Right renal cortex interstitium (tissue), 3 donors: ENCODE measurements at regions not wholly inside any gene's neighbourhood (a gene's known extent, or its start where the extent isn't known, plus 50 kb on each side); places are given as distances from the start of the nearest gene placed in this dataset.
"Not testable (repeated sequence)": the region's sequence is repeated elsewhere in the genome, so short reads cannot be mapped to it uniquely, and the experiment has no call there.

Experiments
- DNase-seq, 3 donors: peaks; one replicate each; pipeline ENCODE4 v3.0.0-alpha.2; 2013; ENCODE audit warnings: low read depth in 3 of 3, low spot score in 2 of 3

DNA sequence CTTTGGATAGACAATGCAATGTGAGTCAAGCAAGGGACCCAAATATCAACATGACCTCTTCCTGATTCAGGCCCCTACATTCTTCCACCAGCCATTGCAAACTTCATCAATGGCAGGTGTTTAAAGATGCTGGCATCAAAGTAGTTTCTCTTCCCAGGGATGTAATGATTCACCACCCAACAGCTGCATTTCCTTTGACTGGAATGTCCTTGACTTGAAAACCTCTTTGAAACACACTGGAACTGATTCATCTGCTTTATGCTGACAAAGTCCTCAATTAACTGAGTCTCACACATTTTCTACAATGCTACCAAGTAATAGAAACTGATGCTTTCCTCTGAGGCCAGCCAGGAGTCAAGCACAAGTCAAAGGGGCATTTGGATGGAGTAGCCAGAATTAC is 385.5 kb downstream of the GBE1 start:
- DNase-seq = no peak

DNA sequence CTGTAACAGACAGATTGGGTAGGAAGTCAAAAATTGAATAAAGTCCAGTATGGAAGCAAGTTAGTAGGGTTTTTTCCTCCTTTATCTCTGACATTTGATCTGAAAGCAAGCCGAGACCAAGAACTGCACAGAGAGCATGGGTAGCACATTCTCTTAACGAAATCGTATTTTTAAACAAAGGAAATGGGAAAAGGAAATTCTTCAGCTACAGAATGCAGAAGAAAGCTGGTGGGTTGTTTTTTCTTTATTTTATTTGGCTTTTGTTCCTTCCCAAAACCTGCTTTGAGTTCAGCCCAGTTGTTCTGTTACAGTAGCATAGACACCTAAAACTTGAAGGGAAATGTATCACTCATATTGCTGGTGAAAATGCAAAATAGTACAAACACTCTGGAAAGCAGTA is 397.0 kb downstream of the GBE1 start:
- no peak for DNase-seq

DNA sequence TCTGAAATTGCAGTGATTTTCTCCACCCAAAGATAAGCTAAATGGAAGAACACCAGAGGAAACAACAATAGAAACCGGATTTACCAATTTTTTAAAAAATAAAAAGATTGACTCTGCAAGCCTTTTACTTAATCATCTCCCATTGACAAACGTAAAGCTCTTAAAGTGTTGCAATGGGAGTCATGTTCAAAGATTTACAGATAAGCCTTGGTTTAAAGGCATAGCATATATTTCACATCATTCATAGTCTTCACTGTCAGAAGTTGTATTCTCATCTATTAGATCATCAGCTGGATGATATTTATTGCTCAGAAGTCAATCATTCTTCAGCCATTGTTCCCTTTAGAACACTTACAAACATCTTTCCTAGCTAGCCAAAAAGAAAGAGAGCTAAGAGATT is 397.6 kb downstream of the GBE1 start:
- DNase-seq = no peak

DNA sequence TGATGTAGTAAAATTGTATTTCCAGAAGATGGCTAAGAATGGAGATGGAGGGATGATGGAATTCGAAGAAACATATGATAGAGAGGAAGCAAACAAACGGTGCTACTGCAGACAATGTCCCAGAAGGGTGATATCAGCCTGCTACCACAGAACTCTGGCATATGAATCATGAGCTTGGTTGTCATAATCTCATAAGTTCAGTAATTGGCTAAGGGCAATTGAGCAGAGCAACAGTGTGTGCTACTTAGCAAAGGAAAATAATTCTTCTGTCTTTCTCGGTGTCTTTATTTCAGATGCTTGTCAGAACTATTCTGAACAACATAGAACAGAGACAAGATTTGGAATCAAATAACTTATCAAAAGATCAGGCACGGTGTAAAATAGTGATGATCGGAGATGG is 407.3 kb downstream of the GBE1 start:
- no peak for DNase-seq

DNA sequence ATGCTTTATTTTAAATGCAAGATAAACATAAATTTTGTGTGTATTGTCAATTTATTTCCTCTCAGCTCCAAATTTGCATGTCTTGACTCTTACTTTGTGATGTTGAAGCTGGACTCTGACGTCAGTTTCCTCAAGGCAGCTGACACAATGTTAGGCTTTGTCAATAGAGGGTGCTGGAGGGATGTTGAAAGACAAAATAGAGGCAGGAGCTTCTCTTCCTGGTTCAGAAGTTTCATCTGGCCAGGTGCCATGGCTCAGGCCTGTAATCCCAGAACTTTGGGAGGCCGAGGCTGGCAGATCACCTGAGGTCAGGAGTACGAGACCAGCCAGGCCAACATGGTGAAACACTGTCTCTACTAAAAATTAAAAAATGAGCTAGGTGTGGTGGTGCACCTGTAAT is 408.6 kb downstream of the GBE1 start:
- no peak for DNase-seq

DNA sequence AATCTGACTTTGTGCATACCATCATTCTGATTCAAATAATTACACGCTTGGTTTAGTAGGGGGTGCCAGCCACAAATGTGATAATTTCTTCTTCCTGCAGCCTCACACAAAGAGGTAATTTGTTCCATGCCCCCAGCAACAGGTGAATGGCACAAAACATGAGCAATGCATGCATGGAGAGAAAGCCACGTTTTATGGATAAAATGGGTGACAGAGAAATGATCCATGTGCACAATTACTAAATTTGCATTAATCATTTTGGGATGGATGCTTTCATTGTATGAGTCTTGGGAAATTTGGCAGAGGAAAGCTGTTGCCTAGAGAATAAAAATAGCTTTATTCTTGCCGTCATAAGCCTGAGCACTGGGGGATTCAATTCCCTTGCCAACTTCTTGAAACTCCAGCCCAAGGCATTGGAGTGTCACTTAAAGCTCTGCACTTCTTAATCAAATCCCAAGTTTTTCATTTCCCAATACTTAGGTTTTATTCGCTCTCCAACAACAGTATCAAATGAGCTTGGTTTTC is 411.6 kb downstream of the GBE1 start:
- DNase-seq = no peak

DNA sequence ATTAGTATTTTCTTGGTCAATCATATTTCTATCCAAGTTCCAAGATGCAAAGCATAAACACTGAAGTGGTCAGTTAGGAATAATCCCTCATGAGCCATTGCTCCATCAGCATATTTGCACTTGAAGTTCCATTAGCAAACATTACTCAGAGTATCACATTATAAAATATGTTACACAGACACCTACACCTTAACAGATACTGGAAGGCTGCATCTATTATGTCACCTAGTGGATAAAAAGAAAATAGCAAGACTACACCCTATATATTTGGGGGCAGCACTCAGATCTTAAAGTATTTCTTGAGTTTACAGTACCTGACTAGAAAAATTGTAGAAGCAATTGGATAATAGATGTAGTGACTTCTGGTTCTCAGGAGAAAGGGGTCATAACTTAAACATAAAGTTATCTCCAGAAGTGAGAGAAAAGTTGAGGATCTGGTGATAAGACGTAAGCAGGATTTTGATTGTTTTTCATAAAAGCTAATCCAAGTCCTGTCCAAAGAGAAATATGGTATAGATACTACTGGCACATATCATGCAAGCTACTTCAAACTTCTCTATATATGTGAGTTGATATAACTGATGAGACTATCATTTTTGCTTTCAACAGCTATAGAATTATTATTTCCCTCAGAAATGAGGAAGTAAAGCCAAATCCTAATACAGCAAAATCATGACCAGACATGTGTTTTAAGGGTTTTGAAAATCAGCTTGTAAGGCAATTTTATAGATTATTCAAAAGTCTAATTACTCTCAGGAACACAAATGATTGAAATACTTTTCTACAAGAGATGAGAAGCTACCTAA is 422.2 kb downstream of the GBE1 start:
- no peak for DNase-seq

DNA sequence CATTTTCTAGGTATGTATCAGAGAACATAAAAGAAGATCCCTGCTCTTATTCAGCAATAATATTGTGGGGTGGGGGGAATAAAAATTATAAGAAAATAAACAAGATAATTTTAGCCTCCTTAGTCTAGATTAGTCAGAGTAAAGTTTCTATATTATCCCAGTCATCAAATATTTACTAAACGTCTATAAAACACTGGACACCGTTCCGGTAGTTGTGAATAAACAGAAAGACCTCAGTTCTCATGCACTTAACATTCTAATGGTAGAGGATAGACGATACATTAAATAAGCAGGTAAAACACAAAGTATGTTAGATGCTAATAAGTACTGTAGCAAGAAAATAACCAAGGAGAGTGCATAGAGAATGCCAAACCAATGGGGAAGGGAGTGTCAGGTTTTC is 425.0 kb downstream of the GBE1 start:
- DNase-seq = no peak

DNA sequence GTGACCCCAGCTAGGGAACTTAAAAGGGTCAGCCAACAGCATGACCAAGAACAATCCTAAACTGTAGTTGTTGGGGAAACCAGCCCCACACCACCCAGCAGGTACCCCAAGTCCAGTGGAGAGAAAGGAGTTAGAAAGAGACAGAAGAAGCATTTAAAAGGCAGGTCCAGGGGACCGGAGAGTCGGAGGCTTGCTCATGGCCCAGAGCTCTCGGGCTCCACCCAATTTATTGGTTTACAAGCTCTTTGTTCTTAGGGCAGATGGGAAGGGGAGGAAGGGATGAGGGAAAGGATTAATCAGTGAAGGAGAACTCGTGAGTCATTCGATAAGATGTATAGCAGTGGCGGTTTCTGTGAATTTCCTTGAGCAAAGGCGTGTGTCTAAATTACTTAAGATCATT is 431.6 kb downstream of the GBE1 start:
- not testable (repeated sequence) for DNase-seq

DNA sequence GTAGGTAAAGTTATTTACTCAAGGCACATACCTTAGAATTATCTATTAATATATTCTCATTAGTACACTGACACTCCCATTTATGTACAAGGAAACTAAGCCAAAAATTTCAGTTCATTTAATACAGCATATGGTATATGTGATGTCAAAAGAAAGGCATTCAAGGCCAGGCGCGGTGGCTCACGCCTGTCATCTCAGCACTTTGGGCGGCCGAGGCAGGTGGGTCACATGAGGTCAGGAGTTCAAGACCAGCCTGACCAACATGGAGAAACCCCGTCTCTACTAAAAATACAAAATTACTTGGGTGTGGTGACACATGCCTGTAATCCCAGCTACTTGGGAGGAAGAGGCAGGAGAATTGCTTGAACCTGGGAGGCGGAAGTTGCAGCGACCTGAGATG is 435.2 kb downstream of the GBE1 start:
- DNase-seq = no peak

DNA sequence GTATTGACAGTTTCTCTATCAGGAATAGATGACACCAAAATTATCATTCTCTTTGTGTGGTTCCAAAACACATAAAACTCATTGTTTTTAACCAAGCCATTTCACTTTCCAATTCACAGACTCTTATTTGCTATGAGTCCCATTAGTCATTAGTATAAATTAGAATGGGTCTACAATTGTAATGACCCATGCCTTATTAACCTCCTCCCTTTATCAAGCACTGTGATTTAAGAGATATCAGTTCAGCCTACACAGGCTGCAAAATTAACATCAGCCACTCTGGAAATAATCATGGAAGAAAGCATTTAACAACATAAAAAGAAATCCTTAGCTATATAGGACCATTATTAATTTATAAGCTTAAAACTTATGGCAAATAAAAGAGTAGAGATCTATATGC is 440.6 kb downstream of the GBE1 start:
- DNase-seq = no peak

DNA sequence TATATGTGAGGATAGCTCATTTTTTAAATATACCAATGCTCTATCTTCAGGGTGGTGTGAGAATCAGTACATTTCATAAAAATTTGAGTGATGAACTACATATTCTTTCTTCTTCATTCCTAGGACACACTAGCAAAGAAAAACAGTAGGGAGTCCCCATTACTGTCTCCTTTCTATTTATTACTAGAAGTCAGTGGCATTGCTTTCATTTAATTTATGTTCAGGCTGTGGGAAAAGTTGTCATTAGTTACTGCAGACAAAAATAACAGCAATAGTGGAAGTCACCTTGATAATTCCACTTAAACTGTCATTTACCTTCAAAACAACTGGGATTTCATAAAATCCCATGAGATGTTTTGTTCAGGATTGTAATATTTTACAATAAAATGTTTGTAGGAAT is 446.4 kb downstream of the GBE1 start:
- no peak for DNase-seq

DNA sequence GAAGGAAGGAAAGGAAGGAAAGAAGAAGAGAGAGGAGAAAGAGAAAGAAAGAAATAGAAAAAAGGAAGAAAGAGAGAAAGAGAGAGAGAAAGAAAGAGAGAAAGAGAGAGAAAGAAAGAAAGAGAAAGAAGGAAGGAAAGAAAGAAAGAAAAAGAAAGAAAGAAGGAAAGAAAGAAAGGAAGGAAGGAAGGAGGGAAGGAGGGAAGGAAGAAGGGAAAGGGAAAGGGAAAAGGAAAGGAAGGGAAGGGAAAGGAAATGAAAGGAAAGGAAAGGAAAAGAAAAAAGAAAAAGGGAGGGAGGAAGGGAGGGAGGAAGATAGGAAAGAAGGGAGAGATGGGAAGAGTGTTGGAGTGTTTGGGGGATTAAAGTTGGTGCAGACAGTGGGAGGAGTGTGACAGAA is 450.1 kb downstream of the GBE1 start:
- no peak for DNase-seq

DNA sequence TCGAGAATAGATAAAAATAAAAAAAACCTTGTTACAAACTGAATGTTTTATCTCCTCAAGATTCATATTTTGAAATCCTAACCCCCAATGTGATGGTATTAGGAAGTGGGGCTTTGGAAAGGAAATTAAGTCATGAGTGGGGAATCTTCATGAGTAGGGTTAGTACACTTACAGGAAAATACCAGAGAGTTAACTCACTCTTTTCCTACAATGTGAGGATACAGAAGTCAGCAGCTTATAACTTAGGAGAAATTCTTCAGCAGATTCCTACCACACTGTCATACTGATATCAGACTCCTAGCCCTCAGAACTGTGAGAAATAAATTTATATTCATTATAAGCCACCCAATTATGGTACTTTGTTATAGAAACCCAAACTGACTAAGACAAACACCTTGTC is 453.1 kb downstream of the GBE1 start:
- DNase-seq = no peak

DNA sequence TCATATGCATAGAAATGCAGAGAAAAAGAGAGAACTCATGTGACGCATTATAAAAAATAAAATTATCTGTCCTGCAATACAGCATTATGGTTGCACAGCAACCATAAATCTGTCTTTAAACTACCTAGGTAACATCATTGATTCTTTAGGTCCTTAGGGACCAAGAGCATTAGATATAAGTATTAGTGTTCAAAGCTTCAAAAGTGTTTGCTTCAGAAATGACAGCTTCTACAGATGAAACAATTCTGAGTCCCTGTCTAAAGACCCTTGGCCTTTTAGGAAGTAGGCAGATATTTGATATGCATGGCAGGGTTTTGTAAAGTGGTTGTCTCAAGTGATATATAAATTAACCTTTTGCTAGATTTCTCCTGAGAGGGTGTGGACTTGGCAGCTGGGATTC is 454.2 kb downstream of the GBE1 start:
- DNase-seq = no peak

DNA sequence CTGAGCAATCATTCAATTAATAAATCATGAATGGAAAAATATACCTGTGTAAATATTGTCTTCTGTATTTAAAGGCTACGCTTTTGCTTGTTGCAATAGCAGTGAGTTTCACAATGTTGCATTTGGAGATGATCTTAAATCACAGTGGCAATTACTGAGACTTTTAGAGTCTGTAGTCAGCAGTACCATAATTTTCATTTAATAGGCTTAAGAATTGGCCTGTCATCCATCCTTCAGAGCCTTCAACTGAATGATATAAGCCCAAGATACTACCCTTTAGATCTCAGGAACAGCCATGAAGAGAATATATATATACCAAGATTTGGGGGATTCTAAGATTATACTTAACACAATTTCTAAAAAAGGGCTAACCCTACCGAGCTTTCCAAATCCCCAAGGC is 458.1 kb downstream of the GBE1 start:
- no peak for DNase-seq

DNA sequence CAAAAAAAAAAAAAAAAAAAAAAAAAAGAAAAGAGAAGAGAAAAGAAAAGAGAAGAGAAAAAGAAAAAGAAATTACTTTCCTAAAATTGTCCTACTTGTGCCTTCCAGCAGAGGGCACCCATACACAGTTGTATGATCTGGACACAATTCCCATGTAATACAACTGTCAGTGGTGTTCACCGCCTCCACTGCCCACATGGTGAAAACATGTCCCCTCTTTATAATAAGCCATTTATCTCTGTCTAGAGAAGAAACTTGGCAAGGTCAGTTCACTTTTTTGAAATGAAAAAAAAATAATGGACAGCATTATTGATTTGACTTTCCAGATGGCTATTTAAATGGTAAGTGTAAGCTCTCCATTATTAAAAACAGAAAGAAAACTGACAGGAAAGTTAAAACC is 459.4 kb downstream of the GBE1 start:
- peak; percentile 10 to 36 (median 12) for DNase-seq

DNA sequence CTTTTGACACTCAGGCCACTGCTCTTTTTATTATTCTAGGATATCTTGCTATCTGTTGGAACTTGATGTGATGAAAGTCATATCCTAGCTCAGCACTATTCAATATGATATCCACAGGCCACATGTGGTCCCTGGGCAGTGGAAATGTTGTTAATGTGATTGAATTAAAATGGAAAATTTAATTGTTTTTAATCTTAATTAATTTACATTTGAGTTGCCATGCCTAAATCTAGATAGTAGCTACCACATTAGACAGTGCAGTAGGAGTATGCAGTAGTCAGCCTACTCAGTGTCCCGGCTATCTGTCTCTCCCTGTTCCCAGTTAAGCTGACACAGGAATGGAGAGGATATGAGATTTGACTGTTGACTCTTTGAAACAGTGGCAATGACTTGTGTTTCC is 460.2 kb downstream of the GBE1 start:
- DNase-seq = no peak

DNA sequence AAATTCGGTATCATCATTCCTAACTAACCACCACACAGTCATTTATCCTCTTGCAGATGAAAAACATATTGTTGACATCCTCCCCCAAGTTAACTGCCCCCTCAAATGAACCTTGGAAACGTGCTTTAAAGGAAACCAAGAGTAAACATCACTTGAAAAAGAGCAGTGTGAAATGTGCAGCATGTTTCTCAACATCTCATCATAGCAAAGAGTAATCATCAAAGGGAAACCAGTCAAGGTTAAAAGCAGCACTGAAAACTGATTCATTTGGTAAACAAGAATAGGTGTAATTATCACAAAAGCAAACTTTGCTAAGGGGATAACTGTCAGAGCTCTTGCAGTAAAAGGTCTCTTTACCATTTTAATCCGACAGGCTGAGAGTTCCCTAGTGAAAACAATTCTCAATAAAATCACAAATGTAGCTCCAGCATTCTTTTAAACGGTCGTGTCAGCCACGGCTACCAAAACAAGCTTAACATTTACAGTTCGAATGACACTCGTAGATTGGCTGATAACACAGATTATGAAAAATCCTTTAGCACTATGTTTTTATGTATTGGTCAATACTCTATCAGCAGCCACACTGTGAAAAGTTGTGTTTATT is 461.0 kb downstream of the GBE1 start:
- DNase-seq = no peak

DNA sequence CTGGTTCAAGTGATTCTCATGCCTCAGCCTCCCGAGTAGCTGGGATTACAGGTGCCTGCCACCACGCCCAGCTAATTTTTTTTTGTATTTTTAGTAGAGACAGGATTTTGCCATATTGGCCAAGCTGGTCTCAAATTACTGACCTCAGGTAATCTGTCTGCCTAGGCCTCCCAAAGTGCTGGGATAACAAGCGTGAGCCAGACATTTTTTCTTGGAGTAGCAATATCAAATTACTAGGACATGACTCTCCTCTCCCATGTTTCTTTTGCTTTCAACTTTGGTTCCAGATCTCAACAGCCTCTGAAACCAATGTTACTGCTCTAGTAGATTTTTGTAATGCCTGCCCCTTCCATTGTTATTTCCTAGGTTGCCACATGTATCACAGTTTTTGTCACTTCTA is 462.0 kb downstream of the GBE1 start:
- no peak for DNase-seq

DNA sequence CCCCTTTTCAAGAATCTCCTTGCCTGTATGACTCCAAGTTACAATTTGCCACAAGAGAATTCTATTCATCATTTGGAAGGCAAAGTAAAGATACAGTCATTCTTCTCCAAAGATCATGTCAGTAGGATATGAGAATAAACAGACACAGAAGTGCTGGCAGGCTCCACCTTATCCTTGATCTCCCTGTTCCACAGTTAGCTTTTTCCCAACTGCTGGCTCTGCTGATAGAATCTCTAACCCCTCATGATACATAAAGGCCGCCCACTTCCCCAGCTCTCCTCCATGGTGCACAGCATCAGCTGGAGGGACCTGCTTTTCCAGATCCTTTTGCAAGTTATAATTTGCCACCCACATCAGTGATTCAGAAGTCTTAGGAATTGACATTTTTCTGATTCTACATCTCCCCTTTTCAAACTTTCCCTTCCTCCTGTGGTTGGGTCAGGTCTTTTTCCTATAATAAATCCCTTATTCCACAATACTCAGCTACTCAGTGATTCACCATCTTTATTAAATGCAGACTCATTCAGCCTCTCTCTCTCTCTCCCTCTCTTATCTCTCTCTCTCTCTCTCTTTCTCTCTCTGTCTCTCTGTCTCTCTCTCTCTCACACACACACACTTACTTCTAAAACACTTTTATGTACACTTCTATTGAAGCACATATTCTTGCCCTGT is 465.4 kb downstream of the GBE1 start:
- no peak for DNase-seq

DNA sequence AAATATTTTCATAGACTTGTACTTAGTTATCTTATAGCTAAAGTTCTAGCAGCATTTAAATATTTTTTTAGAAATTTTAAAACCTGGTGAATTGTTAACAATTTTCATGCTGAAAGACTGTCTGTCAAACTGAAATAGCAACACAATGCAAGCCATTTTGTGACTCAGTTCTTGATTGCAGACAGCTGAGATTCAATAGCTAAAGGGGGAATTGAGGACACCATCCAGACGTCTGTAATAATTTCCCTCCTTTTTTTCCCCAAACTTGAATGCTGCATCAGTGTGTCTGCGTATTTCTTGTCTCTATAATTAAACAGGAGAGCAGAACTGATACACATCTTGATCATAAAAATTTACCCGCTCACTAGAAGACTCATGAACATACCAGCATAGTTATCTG is 468.3 kb downstream of the GBE1 start:
- no peak for DNase-seq
